GM23338 (cell line): ENCODE measurements at regions not wholly inside any gene's neighbourhood (a gene's known extent, or its start where the extent isn't known, plus 50 kb on each side); places are given as distances from the start of the nearest gene placed in this dataset.
A peak's percentile ranks its signal among the peaks of the same experiment; 100 is the strongest.

ENCODE experiments used
- ATAC-seq: fragments of 200-7000 bp; cut with Tn5 transposase; 3 replicates; pipeline ENCODE4 v1.9.1; 2020
- DNase-seq: peaks from one replicate; pipeline ENCODE4 v3.0.0-alpha.2; 2015; ENCODE audit warnings: low spot score
- H2AFZ ChIP-seq: fragments of 200-600 bp; sonication (generic); 2 replicates; pipeline ENCODE4 v1.8.0; 2016; ENCODE audit warnings: antibody characterized with exemption, mild to moderate bottlenecking, moderate library complexity
- H3F3A ChIP-seq: fragments of 200-600 bp; sonication (generic); replicated peaks from 2 replicates; pipeline ENCODE4 v1.8.0; 2017; ENCODE audit warnings: antibody characterized with exemption, mixed run types, low read depth
- H3K27ac ChIP-seq: fragments of 200-600 bp; sonication (generic); 2 replicates; pipeline ENCODE4 v1.6.1; 2016; ENCODE audit warnings: low read depth
- H3K27me3 ChIP-seq: fragments of 200-600 bp; sonication (generic); 2 replicates; pipeline ENCODE4 v1.8.0; 2016; ENCODE audit warnings: mild to moderate bottlenecking, mixed run types, moderate library complexity; ENCODE audit not compliant: insufficient read depth
- H3K36me3 ChIP-seq: fragments of 200-600 bp; sonication (generic); 2 replicates; pipeline ENCODE4 v1.8.0; 2016; ENCODE audit warnings: mild to moderate bottlenecking; ENCODE audit not compliant: insufficient read depth
- H3K4me1 ChIP-seq: fragments of 200-600 bp; sonication (generic); 2 replicates; pipeline ENCODE4 v1.8.0; 2016; ENCODE audit warnings: mild to moderate bottlenecking, moderate library complexity; ENCODE audit not compliant: insufficient read depth
- H3K4me2 ChIP-seq: fragments of 200-600 bp; sonication (generic); 2 replicates; pipeline ENCODE4 v1.7.1; 2017; ENCODE audit warnings: mixed run types
- H3K4me3 ChIP-seq: fragments of 200-600 bp; sonication (generic); 2 replicates; pipeline ENCODE4 v1.6.1; 2016; ENCODE audit warnings: mixed run types
- H3K79me2 ChIP-seq: fragments of 200-600 bp; sonication (generic); replicated peaks from 2 replicates; pipeline ENCODE4 v1.8.0; 2017; ENCODE audit warnings: mild to moderate bottlenecking; ENCODE audit not compliant: insufficient read depth
- H3K9me2 ChIP-seq: fragments of 200-600 bp; sonication (generic); 2 replicates; pipeline ENCODE4 v1.8.0; 2017; ENCODE audit not compliant: insufficient read depth
- H4K20me1 ChIP-seq: fragments of 200-600 bp; sonication (generic); replicated peaks from 2 replicates; pipeline ENCODE4 v1.8.0; 2017; ENCODE audit warnings: mild to moderate bottlenecking; ENCODE audit not compliant: insufficient read depth
- H3K27ac Mint-ChIP-seq: 2 replicates; pipeline ENCODE4 v1.8.0; 2020; ENCODE audit warnings: inconsistent platforms, mild to moderate bottlenecking, moderate library complexity, mixed read lengths
- H3K27me3 Mint-ChIP-seq: 3 replicates; pipeline ENCODE4 v1.8.0; 2022; ENCODE audit warnings: low read depth, mild to moderate bottlenecking, moderate library complexity, mixed read lengths, inconsistent platforms; ENCODE audit not compliant: insufficient read depth, poor library complexity
- H3K36me3 Mint-ChIP-seq: 3 replicates; pipeline ENCODE4 v1.8.0; 2021; ENCODE audit warnings: low read depth, mild to moderate bottlenecking, inconsistent platforms, moderate library complexity, mixed read lengths
- H3K4me1 Mint-ChIP-seq: 3 replicates; pipeline ENCODE4 v1.8.0; 2020; ENCODE audit warnings: mild to moderate bottlenecking, inconsistent platforms, mixed read lengths
- H3K4me3 Mint-ChIP-seq: 3 replicates; pipeline ENCODE4 v1.8.0; 2021; ENCODE audit warnings: moderate library complexity, mild to moderate bottlenecking, inconsistent platforms, mixed read lengths
- H3K9me3 Mint-ChIP-seq: 3 replicates; pipeline ENCODE4 v1.8.0; 2020; ENCODE audit warnings: moderate library complexity, mild to moderate bottlenecking, inconsistent platforms, mixed read lengths
- CREB1 ChIP-seq: fragments of 250-450 bp; sonication (Bioruptor Pico); IDR thresholded peaks from 2 replicates; pipeline ENCODE4 v1.5.0; 2020; ENCODE audit warnings: low read depth, mild to moderate bottlenecking, moderate library complexity
- EZH2 ChIP-seq: fragments of 200-600 bp; sonication (generic); IDR thresholded peaks from one replicate; pipeline ENCODE4 v1.8.0; 2017; ENCODE audit warnings: antibody characterized with exemption, mild to moderate bottlenecking, low read depth; ENCODE audit not compliant: unreplicated experiment
- EZH2phosphoT487 ChIP-seq: fragments of 200-600 bp; sonication (generic); IDR thresholded peaks from one replicate; pipeline ENCODE4 v1.8.1; 2018; ENCODE audit warnings: antibody characterized with exemption; ENCODE audit not compliant: unreplicated experiment
- JUNB ChIP-seq: IDR thresholded peaks from one replicate; pipeline ENCODE4 v1.6.1; 2016; ENCODE audit warnings: antibody characterized with exemption; ENCODE audit not compliant: unreplicated experiment
- NANOG ChIP-seq: IDR thresholded peaks from 2 replicates; pipeline ENCODE4 v1.6.1; 2016; ENCODE audit warnings: antibody characterized with exemption, borderline replicate concordance
- POLR2AphosphoS5 ChIP-seq: IDR thresholded peaks from 2 replicates; pipeline ENCODE4 v1.6.1; 2016; ENCODE audit warnings: antibody characterized with exemption, low read depth
- STAT1 ChIP-seq: IDR thresholded peaks from one replicate; pipeline ENCODE4 v1.6.1; 2016; ENCODE audit warnings: antibody characterized with exemption; ENCODE audit not compliant: unreplicated experiment
- ZNF114 ChIP-seq: fragments of 250-450 bp; sonication (Bioruptor Pico); IDR thresholded peaks from 2 replicates; pipeline ENCODE4 v1.5.0; 2020; ENCODE audit warnings: mild to moderate bottlenecking, moderate library complexity
- ZNF331 ChIP-seq: fragments of 250-450 bp; sonication (Bioruptor Pico); IDR thresholded peaks from 2 replicates; pipeline ENCODE4 v1.5.0; 2020; ENCODE audit warnings: low read depth, mild to moderate bottlenecking, moderate library complexity
- TF ChIP-seq, protein P1 (sequence below): IDR thresholded peaks from 2 replicates; pipeline ENCODE4 v1.6.1; 2016; ENCODE audit warnings: antibody characterized with exemption
- TF ChIP-seq, protein P2 (sequence below): IDR thresholded peaks from one replicate; pipeline ENCODE4 v1.6.1; 2018; ENCODE audit warnings: antibody characterized with exemption; ENCODE audit not compliant: unreplicated experiment
- TF ChIP-seq, protein P3 (sequence below): fragments of 250-450 bp; sonication (Bioruptor Pico); IDR thresholded peaks from 2 replicates; pipeline ENCODE4 v1.5.0; 2020; ENCODE audit warnings: mild to moderate bottlenecking, moderate library complexity
- TF ChIP-seq, protein P4 (sequence below), 2 experiments: fragments of 200-600 bp in 1 of 2; sonication (generic) in 1 of 2; conservative IDR thresholded peaks; 2 replicates each; pipeline versions ENCODE4 v1.5.1 to v1.6.1; 2016 to 2017; ENCODE audit warnings: antibody characterized with exemption in 2 of 2, low read depth in 2 of 2, mild to moderate bottlenecking in 2 of 2, moderate library complexity in 1 of 2

DNA sequence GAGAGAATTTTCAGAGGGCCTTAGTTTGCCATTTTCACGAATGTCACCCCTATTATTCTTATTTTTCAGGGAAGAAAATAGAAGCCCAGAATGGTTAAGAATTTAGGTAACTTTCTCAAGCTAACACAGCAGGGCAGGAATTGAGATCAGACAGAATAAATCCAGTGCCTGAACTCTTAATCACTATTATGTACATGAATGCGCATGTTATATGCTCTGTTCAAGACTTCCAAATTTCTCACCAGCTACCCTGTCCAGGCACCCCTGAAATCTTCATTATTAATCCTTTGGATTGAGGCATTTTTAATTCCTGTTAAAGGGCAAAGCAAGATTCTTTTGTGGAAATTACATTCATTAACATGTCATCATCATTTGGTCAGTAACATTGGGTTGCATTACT lies 218.4 kb downstream of the ACTR3 start:
- TF ChIP-seq EZH2 (no peak), EZH2phosphoT487 (no peak), ZNF114 (CRISPR knock-in tag) (no peak), ZNF331 (CRISPR knock-in tag) (no peak), POLR2AphosphoS5 (no peak), JUNB (no peak), NANOG (no peak), CREB1 (no peak), STAT1 (no peak)
- TF ChIP-seq, protein P1, sequence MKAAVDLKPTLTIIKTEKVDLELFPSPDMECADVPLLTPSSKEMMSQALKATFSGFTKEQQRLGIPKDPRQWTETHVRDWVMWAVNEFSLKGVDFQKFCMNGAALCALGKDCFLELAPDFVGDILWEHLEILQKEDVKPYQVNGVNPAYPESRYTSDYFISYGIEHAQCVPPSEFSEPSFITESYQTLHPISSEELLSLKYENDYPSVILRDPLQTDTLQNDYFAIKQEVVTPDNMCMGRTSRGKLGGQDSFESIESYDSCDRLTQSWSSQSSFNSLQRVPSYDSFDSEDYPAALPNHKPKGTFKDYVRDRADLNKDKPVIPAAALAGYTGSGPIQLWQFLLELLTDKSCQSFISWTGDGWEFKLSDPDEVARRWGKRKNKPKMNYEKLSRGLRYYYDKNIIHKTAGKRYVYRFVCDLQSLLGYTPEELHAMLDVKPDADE, result no peak
- TF ChIP-seq, protein P2, sequence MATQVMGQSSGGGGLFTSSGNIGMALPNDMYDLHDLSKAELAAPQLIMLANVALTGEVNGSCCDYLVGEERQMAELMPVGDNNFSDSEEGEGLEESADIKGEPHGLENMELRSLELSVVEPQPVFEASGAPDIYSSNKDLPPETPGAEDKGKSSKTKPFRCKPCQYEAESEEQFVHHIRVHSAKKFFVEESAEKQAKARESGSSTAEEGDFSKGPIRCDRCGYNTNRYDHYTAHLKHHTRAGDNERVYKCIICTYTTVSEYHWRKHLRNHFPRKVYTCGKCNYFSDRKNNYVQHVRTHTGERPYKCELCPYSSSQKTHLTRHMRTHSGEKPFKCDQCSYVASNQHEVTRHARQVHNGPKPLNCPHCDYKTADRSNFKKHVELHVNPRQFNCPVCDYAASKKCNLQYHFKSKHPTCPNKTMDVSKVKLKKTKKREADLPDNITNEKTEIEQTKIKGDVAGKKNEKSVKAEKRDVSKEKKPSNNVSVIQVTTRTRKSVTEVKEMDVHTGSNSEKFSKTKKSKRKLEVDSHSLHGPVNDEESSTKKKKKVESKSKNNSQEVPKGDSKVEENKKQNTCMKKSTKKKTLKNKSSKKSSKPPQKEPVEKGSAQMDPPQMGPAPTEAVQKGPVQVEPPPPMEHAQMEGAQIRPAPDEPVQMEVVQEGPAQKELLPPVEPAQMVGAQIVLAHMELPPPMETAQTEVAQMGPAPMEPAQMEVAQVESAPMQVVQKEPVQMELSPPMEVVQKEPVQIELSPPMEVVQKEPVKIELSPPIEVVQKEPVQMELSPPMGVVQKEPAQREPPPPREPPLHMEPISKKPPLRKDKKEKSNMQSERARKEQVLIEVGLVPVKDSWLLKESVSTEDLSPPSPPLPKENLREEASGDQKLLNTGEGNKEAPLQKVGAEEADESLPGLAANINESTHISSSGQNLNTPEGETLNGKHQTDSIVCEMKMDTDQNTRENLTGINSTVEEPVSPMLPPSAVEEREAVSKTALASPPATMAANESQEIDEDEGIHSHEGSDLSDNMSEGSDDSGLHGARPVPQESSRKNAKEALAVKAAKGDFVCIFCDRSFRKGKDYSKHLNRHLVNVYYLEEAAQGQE, result no peak
- TF ChIP-seq, protein P3, sequence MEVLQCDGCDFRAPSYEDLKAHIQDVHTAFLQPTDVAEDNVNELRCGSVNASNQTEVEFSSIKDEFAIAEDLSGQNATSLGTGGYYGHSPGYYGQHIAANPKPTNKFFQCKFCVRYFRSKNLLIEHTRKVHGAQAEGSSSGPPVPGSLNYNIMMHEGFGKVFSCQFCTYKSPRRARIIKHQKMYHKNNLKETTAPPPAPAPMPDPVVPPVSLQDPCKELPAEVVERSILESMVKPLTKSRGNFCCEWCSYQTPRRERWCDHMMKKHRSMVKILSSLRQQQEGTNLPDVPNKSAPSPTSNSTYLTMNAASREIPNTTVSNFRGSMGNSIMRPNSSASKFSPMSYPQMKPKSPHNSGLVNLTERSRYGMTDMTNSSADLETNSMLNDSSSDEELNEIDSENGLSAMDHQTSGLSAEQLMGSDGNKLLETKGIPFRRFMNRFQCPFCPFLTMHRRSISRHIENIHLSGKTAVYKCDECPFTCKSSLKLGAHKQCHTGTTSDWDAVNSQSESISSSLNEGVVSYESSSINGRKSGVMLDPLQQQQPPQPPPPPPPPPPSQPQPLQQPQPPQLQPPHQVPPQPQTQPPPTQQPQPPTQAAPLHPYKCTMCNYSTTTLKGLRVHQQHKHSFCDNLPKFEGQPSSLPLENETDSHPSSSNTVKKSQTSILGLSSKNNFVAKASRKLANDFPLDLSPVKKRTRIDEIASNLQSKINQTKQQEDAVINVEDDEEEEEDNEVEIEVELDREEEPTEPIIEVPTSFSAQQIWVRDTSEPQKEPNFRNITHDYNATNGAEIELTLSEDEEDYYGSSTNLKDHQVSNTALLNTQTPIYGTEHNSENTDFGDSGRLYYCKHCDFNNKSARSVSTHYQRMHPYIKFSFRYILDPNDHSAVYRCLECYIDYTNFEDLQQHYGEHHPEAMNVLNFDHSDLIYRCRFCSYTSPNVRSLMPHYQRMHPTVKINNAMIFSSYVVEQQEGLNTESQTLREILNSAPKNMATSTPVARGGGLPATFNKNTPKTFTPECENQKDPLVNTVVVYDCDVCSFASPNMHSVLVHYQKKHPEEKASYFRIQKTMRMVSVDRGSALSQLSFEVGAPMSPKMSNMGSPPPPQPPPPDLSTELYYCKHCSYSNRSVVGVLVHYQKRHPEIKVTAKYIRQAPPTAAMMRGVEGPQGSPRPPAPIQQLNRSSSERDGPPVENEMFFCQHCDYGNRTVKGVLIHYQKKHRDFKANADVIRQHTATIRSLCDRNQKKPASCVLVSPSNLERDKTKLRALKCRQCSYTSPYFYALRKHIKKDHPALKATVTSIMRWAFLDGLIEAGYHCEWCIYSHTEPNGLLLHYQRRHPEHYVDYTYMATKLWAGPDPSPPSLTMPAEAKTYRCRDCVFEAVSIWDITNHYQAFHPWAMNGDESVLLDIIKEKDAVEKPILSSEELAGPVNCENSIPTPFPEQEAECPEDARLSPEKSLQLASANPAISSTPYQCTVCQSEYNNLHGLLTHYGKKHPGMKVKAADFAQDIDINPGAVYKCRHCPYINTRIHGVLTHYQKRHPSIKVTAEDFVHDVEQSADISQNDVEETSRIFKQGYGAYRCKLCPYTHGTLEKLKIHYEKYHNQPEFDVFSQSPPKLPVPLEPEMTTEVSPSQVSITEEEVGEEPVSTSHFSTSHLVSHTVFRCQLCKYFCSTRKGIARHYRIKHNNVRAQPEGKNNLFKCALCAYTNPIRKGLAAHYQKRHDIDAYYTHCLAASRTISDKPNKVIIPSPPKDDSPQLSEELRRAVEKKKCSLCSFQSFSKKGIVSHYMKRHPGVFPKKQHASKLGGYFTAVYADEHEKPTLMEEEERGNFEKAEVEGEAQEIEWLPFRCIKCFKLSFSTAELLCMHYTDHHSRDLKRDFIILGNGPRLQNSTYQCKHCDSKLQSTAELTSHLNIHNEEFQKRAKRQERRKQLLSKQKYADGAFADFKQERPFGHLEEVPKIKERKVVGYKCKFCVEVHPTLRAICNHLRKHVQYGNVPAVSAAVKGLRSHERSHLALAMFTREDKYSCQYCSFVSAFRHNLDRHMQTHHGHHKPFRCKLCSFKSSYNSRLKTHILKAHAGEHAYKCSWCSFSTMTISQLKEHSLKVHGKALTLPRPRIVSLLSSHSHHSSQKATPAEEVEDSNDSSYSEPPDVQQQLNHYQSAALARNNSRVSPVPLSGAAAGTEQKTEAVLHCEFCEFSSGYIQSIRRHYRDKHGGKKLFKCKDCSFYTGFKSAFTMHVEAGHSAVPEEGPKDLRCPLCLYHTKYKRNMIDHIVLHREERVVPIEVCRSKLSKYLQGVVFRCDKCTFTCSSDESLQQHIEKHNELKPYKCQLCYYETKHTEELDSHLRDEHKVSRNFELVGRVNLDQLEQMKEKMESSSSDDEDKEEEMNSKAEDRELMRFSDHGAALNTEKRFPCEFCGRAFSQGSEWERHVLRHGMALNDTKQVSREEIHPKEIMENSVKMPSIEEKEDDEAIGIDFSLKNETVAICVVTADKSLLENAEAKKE, result no peak
- TF ChIP-seq, protein P4, sequence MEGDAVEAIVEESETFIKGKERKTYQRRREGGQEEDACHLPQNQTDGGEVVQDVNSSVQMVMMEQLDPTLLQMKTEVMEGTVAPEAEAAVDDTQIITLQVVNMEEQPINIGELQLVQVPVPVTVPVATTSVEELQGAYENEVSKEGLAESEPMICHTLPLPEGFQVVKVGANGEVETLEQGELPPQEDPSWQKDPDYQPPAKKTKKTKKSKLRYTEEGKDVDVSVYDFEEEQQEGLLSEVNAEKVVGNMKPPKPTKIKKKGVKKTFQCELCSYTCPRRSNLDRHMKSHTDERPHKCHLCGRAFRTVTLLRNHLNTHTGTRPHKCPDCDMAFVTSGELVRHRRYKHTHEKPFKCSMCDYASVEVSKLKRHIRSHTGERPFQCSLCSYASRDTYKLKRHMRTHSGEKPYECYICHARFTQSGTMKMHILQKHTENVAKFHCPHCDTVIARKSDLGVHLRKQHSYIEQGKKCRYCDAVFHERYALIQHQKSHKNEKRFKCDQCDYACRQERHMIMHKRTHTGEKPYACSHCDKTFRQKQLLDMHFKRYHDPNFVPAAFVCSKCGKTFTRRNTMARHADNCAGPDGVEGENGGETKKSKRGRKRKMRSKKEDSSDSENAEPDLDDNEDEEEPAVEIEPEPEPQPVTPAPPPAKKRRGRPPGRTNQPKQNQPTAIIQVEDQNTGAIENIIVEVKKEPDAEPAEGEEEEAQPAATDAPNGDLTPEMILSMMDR (conservative IDR thresholded peaks at IDR 0.05; ENCODE audit: low read depth in 2 of 2), result no peak
- peaks cover 5% of the 10 kb centered on the region; the same call in 1 of the 2 replicates for H3K9me2 ChIP-seq
- peak overlapping the region; percentile 15; the same call in 1 of the 2 replicates for H3K4me3 ChIP-seq
- Mint-ChIP-seq H3K4me3 (no peak overlapping the region), H3K9me3 (peaks cover 52% of the 10 kb centered on the region), H3K36me3 (peaks cover 20% of the 10 kb centered on the region), H3K27me3 (peaks cover 3% of the 10 kb centered on the region), H3K27ac (no peak overlapping the region), H3K4me1 (peaks cover 22% of the 10 kb centered on the region)
- no peaks in the 10 kb centered on the region; the same call in 1 of the 2 replicates for H3K36me3 ChIP-seq
- peak overlapping the region; percentile 59; the same call in 1 of the 2 replicates for H3K4me2 ChIP-seq
- DNase-seq (no peak), ATAC-seq (no peak)
- H2AFZ ChIP-seq, result no peak overlapping the region
- H3K79me2 ChIP-seq, result no peaks in the 10 kb centered on the region
- no peak overlapping the region for H3K27ac ChIP-seq
- no peaks in the 10 kb centered on the region for H3K27me3 ChIP-seq
- H4K20me1 ChIP-seq, result no peaks in the 10 kb centered on the region
- no peaks in the 10 kb centered on the region for H3F3A ChIP-seq
- 0 out of 2 replicates have a peak, but pooled peaks cover 14% of the 10 kb centered on the region for H3K4me1 ChIP-seq
